H9 (cell line): ENCODE measurements at regions not wholly inside any gene's neighbourhood (a gene's known extent, or its start where the extent isn't known, plus 50 kb on each side); places are given as distances from the start of the nearest gene placed in this dataset.

ENCODE experiments used
- DNase-seq: peaks from one replicate; pipeline ENCODE4 v3.0.0-alpha.2; 2017
- H2AFZ ChIP-seq: one replicate; pipeline ENCODE4 v1.6.1; 2013; ENCODE audit warnings: mild to moderate bottlenecking, low read length, control low read depth, moderate library complexity
- H2AK5ac ChIP-seq: 2 replicates; pipeline ENCODE4 v1.6.1; 2013; ENCODE audit warnings: low read length, control low read depth, mixed read lengths; ENCODE audit not compliant: insufficient read length
- H2BK120ac ChIP-seq: one replicate; pipeline ENCODE4 v1.6.1; 2013; ENCODE audit warnings: low read depth, mild to moderate bottlenecking, low read length, control low read depth, inconsistent platforms; ENCODE audit not compliant: poor library complexity, severe bottlenecking
- H2BK12ac ChIP-seq: 2 replicates; pipeline ENCODE4 v1.6.1; 2013; ENCODE audit warnings: low read length, control low read depth, mixed read lengths, low read depth; ENCODE audit not compliant: insufficient read length
- H2BK15ac ChIP-seq: 2 replicates; pipeline ENCODE4 v1.6.1; 2013; ENCODE audit warnings: low read depth, low read length, control low read depth
- H2BK20ac ChIP-seq: one replicate; pipeline ENCODE4 v1.6.1; 2013; ENCODE audit warnings: low read depth, mild to moderate bottlenecking, low read length, control low read depth, inconsistent platforms; ENCODE audit not compliant: poor library complexity, severe bottlenecking
- H2BK5ac ChIP-seq: 2 replicates; pipeline ENCODE4 v1.6.1; 2013; ENCODE audit warnings: low read length, control low read depth, mixed read lengths; ENCODE audit not compliant: insufficient read length
- H3K14ac ChIP-seq: 2 replicates; pipeline ENCODE4 v1.6.1; 2013; ENCODE audit warnings: low read length, control low read depth; ENCODE audit not compliant: insufficient read depth
- H3K18ac ChIP-seq: 2 replicates; pipeline ENCODE4 v1.6.1; 2013; ENCODE audit warnings: low read depth, mild to moderate bottlenecking, mixed read lengths, low read length, control low read depth; ENCODE audit not compliant: insufficient read length
- H3K23ac ChIP-seq: 2 replicates; pipeline ENCODE4 v1.6.1; 2013; ENCODE audit warnings: low read length, control low read depth, mixed read lengths, low read depth; ENCODE audit not compliant: insufficient read length
- H3K23me2 ChIP-seq: 2 replicates; pipeline ENCODE4 v1.6.1; 2013; ENCODE audit warnings: low read depth, mild to moderate bottlenecking, mixed read lengths, low read length, control low read depth; ENCODE audit not compliant: insufficient read length, poor library complexity, severe bottlenecking
- H3K27ac ChIP-seq: 2 replicates; pipeline ENCODE4 v1.5.1; 2013; ENCODE audit warnings: low read length, control low read depth, mixed read lengths, low read depth; ENCODE audit not compliant: insufficient read length
- H3K27me3 ChIP-seq: 2 replicates; pipeline ENCODE4 v1.6.1; 2013; ENCODE audit warnings: low read length, control low read depth, inconsistent platforms; ENCODE audit not compliant: insufficient read depth
- H3K4ac ChIP-seq: 2 replicates; pipeline ENCODE4 v1.6.1; 2013; ENCODE audit warnings: low read depth, mild to moderate bottlenecking, control low read depth, inconsistent platforms, low read length, moderate library complexity
- H3K4me1 ChIP-seq: 2 replicates; pipeline ENCODE4 v1.6.1; 2013; ENCODE audit warnings: low read length, control low read depth, inconsistent platforms; ENCODE audit not compliant: insufficient read depth
- H3K4me2 ChIP-seq: 2 replicates; pipeline ENCODE4 v1.6.1; 2013; ENCODE audit warnings: low read length, control low read depth, mixed read lengths; ENCODE audit not compliant: insufficient read length, insufficient read depth
- H3K56ac ChIP-seq: 2 replicates; pipeline ENCODE4 v1.6.1; 2013; ENCODE audit warnings: low read depth, mild to moderate bottlenecking, mixed read lengths, low read length, control low read depth; ENCODE audit not compliant: insufficient read length
- H3K79me1 ChIP-seq: 2 replicates; pipeline ENCODE4 v1.6.1; 2013; ENCODE audit warnings: low read depth, mild to moderate bottlenecking, moderate library complexity, low read length, control low read depth, inconsistent platforms; ENCODE audit not compliant: insufficient read depth, poor library complexity, severe bottlenecking
- H3K79me2 ChIP-seq: 2 replicates; pipeline ENCODE4 v1.6.1; 2013; ENCODE audit warnings: low read length, control low read depth, inconsistent platforms; ENCODE audit not compliant: insufficient read depth
- H3K9ac ChIP-seq: 2 replicates; pipeline ENCODE4 v1.6.1; 2013; ENCODE audit warnings: low read length, control low read depth, mixed read lengths; ENCODE audit not compliant: insufficient read length; ENCODE audit errors: extremely low read depth
- H3K9me3 ChIP-seq: one replicate; pipeline ENCODE4 v1.6.1; 2013; ENCODE audit warnings: low read depth, low read length, inconsistent platforms; ENCODE audit not compliant: control insufficient read depth
- H3T11ph ChIP-seq: one replicate; pipeline ENCODE4 v1.6.1; 2013; ENCODE audit warnings: mild to moderate bottlenecking, low read length, control low read depth, inconsistent platforms
- H4K20me1 ChIP-seq: one replicate; pipeline ENCODE4 v1.6.1; 2013; ENCODE audit not compliant: control insufficient read depth, insufficient read length, insufficient read depth
- H4K5ac ChIP-seq: 2 replicates; pipeline ENCODE4 v1.6.1; 2013; ENCODE audit warnings: low read depth, mild to moderate bottlenecking, mixed read lengths, low read length, control low read depth; ENCODE audit not compliant: insufficient read length
- H4K8ac ChIP-seq: replicated peaks from 2 replicates; pipeline ENCODE4 v1.6.1; 2013; ENCODE audit warnings: low read length, control low read depth, mixed read lengths, low read depth; ENCODE audit not compliant: insufficient read length
- H4K91ac ChIP-seq: 2 replicates; pipeline ENCODE4 v1.6.1; 2013; ENCODE audit warnings: low read depth, mild to moderate bottlenecking, moderate library complexity, mixed read lengths, low read length, control low read depth; ENCODE audit not compliant: insufficient read length
- H3K27ac Mint-ChIP-seq, 3 experiments: 2 replicates in 2 of 3; 3 replicates in 1 of 3; pipeline ENCODE4 v1.8.0; 2020 to 2021; ENCODE audit warnings: mixed read lengths in 3 of 3, mild to moderate bottlenecking in 1 of 3, moderate library complexity in 1 of 3
- H3K27me3 Mint-ChIP-seq: 2 replicates; pipeline ENCODE4 v1.8.0; 2021; ENCODE audit warnings: low read depth, mild to moderate bottlenecking, moderate library complexity, mixed read lengths
- H3K36me3 Mint-ChIP-seq, 3 experiments: 2 replicates in 2 of 3; 3 replicates in 1 of 3; pipeline ENCODE4 v1.8.0; 2020 to 2021; ENCODE audit warnings: low read depth in 3 of 3, mixed read lengths in 3 of 3; ENCODE audit not compliant: insufficient read depth in 1 of 3
- H3K4me1 Mint-ChIP-seq, 2 experiments: 2 replicates each; pipeline ENCODE4 v1.8.0; 2020; ENCODE audit warnings: mixed read lengths in 2 of 2
- H3K4me3 Mint-ChIP-seq, 2 experiments: 2 replicates in 1 of 2; 3 replicates in 1 of 2; pipeline ENCODE4 v1.8.0; 2020 to 2021; ENCODE audit warnings: mild to moderate bottlenecking in 2 of 2, mixed read lengths in 2 of 2, moderate library complexity in 1 of 2
- H3K9me3 Mint-ChIP-seq, 2 experiments: 2 replicates in 1 of 2; 3 replicates in 1 of 2; pipeline ENCODE4 v1.8.0; 2020; ENCODE audit warnings: mild to moderate bottlenecking in 2 of 2, mixed read lengths in 2 of 2, moderate library complexity in 1 of 2
- WGBS: extraction: QIAGEN DNeasy Blood & Tissue Kit; methylation state at CpG from one replicate; pipeline ENCODE4 v1.1.7; 2013; ENCODE audit warnings: missing lambda C conversion rate, low lambda C conversion rate, mixed read lengths; ENCODE audit not compliant: insufficient read length; ENCODE audit errors: extremely low coverage; 5-methylcytosine and 5-hydroxymethylcytosine counted together
- TF ChIP-seq, protein P1 (sequence below): fragments of 200-600 bp; sonication (generic); conservative IDR thresholded peaks from 3 replicates; pipeline ENCODE4 v1.8.0; 2021; ENCODE audit warnings: antibody characterized with exemption, mild to moderate bottlenecking

GRCh38 chr13:106063591-106064313 lies 471.7 kb downstream of the EFNB2 start:
- Histone ChIP-seq H2AFZ (no peak overlapping the region), H2BK5ac (no peak overlapping the region)

More at GRCh38 chr13:106063591-106064313, 471.7 kb downstream of the EFNB2 start:
- H3K4ac ChIP-seq = no peak overlapping the region
- H3K4me1 Mint-ChIP-seq = peaks cover 0 to 3% of the 10 kb centered on the region in 2 experiments; a peak in 1 of 4 replicates
- no peaks in the 10 kb centered on the region for H3K79me2 ChIP-seq
- H3K4me2 ChIP-seq = no peak overlapping the region
- H3K36me3 Mint-ChIP-seq = peaks cover 0 to 3% (median 0%) of the 10 kb centered on the region in 3 experiments; a peak in 2 of 7 replicates
- no peak overlapping the region for H3K23ac ChIP-seq
- no peak overlapping the region for H2BK15ac ChIP-seq
- no peak overlapping the region for H4K5ac ChIP-seq
- H3K18ac ChIP-seq = no peak overlapping the region
- H2BK120ac ChIP-seq = no peak overlapping the region
- H4K8ac ChIP-seq = no peak overlapping the region
- H3K27me3 ChIP-seq = no peaks in the 10 kb centered on the region
- no peak overlapping the region for H3K14ac ChIP-seq
- no peaks in the 10 kb centered on the region for H3K27me3 Mint-ChIP-seq
- no peak overlapping the region for H3K4me3 Mint-ChIP-seq
- no peak overlapping the region for H3T11ph ChIP-seq
- no peaks in the 10 kb centered on the region for H4K20me1 ChIP-seq
- H4K91ac ChIP-seq = no peak overlapping the region
- H3K9ac ChIP-seq = no peak overlapping the region
- H3K4me1 ChIP-seq = no peaks in the 10 kb centered on the region
- no peak overlapping the region for H2BK20ac ChIP-seq
- no peaks in the 10 kb centered on the region for H3K9me3 ChIP-seq
- H3K27ac ChIP-seq = no peak overlapping the region
- no peak overlapping the region for H2BK12ac ChIP-seq
- TF ChIP-seq, protein P1, sequence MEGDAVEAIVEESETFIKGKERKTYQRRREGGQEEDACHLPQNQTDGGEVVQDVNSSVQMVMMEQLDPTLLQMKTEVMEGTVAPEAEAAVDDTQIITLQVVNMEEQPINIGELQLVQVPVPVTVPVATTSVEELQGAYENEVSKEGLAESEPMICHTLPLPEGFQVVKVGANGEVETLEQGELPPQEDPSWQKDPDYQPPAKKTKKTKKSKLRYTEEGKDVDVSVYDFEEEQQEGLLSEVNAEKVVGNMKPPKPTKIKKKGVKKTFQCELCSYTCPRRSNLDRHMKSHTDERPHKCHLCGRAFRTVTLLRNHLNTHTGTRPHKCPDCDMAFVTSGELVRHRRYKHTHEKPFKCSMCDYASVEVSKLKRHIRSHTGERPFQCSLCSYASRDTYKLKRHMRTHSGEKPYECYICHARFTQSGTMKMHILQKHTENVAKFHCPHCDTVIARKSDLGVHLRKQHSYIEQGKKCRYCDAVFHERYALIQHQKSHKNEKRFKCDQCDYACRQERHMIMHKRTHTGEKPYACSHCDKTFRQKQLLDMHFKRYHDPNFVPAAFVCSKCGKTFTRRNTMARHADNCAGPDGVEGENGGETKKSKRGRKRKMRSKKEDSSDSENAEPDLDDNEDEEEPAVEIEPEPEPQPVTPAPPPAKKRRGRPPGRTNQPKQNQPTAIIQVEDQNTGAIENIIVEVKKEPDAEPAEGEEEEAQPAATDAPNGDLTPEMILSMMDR = no peak
- H3K56ac ChIP-seq = no peak overlapping the region
- no peaks in the 10 kb centered on the region for H3K9me3 Mint-ChIP-seq
- H3K23me2 ChIP-seq = no peaks in the 10 kb centered on the region
- H3K79me1 ChIP-seq = no peaks in the 10 kb centered on the region
- no peak overlapping the region for H2AK5ac ChIP-seq
- no CpG with 5 or more reads among the region's 8 CpGs for WGBS
- no peak overlapping the region; a peak in 1 of 7 replicates for H3K27ac Mint-ChIP-seq
- no peak for DNase-seq
